Fibroblast of villous mesenchyme (primary cell): ENCODE measurements at regions not wholly inside any gene's neighbourhood (a gene's known extent, or its start where the extent isn't known, plus 50 kb on each side); places are given as distances from the start of the nearest gene placed in this dataset.

Experiments used
- DNase-seq: peaks from one replicate; pipeline ENCODE4 v3.0.0-alpha.2; 2010; ENCODE audit warnings: low read depth
- H3K4me3 ChIP-seq: 2 replicates; pipeline ENCODE4 v1.5.1; 2011; ENCODE audit warnings: low read depth, mild to moderate bottlenecking, low read length
- TF ChIP-seq, protein P1 (sequence below): IDR thresholded peaks from 2 replicates; pipeline ENCODE4 v1.5.1; 2012; ENCODE audit warnings: low read depth, mild to moderate bottlenecking, low read length; ENCODE audit not compliant: insufficient read depth

DNA sequence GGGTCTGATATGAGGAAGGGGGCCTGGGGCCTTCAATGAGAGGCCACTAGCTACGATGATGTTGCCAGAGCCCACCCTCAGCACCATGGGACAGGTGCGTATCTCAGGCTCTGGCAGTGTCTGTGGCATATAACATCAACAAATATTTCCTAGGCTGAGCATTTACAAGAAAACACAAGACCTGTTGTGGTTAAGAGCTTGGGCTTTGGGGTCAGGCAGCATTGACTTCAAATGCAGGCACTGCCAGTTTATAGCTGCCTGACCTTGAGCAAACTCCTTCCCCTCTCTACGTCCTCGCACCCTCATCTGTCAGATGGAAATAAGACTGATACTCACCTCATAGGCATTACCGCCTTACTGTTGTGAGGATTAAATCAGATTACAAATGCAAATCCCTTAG is 156.0 kb downstream of the KATNAL1 start:
- TF ChIP-seq, protein P1, sequence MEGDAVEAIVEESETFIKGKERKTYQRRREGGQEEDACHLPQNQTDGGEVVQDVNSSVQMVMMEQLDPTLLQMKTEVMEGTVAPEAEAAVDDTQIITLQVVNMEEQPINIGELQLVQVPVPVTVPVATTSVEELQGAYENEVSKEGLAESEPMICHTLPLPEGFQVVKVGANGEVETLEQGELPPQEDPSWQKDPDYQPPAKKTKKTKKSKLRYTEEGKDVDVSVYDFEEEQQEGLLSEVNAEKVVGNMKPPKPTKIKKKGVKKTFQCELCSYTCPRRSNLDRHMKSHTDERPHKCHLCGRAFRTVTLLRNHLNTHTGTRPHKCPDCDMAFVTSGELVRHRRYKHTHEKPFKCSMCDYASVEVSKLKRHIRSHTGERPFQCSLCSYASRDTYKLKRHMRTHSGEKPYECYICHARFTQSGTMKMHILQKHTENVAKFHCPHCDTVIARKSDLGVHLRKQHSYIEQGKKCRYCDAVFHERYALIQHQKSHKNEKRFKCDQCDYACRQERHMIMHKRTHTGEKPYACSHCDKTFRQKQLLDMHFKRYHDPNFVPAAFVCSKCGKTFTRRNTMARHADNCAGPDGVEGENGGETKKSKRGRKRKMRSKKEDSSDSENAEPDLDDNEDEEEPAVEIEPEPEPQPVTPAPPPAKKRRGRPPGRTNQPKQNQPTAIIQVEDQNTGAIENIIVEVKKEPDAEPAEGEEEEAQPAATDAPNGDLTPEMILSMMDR = no peak
- no peak overlapping the region for H3K4me3 ChIP-seq
- no peak for DNase-seq

DNA sequence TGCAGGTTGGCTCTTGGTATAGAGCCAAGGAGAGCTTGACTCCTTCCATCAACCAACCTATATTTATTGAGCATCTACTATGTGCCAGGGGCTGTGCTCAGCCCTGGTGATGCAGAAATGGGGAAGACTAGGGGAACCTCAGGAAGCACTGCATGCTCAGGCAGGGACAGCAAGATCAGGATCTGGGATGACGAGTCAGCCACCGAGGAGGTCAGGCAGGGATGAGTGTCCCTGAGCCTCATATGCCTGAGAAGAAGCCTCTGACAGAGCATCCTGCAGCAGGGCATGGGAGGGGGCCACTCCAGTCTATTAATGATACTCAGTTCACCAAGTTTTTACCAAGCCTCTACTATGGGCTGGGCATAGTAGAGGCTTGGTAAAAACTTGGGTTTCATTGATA is 158.1 kb downstream of the KATNAL1 start:
- TF ChIP-seq, protein P1 = no peak
- DNase-seq = no peak
- no peak overlapping the region for H3K4me3 ChIP-seq

DNA sequence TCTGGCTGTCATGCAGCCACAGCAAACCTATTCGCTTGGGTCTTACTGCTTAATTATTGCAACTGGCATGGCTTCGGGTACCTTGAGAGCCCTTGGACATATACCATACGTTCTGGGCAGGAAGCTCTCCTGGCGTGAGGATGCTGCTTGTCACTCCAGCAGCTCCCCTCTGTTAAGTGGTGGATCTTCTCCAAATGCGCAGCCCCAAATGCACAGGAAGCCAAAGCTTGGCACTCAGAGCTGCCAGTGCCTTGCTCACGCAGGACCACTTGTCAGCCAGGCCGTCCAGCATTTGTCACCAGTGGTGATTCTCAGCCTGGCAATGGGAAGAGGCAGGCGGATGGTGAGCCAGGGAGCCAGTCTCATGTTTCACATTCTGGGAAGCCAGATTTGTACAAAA is 158.6 kb downstream of the KATNAL1 start:
- no peak for DNase-seq
- TF ChIP-seq, protein P1 = no peak
- H3K4me3 ChIP-seq = no peak overlapping the region

DNA sequence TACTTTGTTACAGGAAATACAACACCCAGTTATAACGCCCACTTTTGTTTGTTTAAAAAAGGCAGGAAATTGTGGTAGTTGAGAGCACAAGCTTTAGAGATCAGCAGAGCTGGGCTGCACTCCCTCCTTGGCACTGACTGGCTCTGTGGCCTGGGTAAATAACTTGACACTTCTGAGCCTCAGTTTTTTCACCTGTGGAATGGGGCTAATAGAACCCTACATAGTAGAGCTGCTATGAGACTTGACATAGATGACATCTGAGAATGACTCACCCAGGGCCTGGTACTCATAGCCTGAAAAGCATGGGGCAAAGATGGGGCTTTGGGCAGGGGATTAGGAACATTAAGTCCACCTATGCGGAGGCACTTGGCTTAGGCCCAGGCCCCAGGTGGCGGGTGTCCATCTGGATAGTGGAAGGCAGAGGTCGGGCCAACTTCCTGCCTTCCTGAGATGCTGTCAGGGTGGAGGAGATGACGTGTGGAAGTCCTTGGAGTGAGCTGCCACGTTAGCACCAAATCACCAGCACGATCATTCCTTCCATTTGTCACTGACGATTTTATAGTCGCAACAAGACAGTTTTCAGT is 159.1 kb downstream of the KATNAL1 start:
- H3K4me3 ChIP-seq = no peak overlapping the region
- TF ChIP-seq, protein P1 = no peak
- DNase-seq = no peak

DNA sequence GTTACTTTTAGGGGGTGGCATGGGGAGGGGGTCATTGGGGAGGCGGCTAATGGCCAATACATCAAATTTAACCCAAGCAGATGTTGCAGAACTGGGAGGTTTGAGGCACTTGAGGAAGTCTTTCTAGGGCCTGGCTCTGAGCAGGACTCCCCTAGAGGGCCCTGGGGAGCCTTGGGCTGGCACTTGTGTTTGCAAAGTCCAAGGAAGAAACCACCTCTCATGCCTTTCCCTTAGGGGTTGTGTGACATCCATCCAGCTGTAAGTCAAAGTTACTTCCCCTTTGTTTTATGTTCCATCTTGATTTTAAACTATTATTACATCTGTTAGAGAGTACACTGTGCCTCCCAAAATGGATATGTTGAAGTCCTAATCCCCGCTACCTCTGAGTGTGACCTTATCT is 159.9 kb downstream of the KATNAL1 start:
- DNase-seq = no peak
- TF ChIP-seq, protein P1 = no peak
- no peak overlapping the region for H3K4me3 ChIP-seq

DNA sequence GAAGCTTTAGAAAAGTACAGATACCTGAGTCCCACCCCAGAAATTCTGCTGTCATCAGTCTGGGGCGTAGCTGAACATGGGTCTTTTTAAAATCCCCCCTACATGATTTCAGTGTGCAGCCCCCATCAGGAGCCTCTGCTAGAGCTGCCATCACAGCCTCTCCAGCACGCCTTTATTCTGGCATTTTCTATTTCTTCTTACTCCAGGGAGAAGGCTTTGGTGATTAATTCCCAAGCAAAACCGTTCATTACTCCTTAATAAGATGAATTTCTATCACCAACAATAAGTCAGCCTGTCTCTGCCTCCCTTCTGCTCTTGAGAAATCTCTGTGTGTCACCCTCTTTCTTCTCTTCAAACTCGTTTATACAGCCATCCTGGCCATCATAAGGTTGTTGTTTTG is 160.3 kb downstream of the KATNAL1 start:
- no peak for DNase-seq
- TF ChIP-seq, protein P1 = no peak
- H3K4me3 ChIP-seq = no peak overlapping the region

DNA sequence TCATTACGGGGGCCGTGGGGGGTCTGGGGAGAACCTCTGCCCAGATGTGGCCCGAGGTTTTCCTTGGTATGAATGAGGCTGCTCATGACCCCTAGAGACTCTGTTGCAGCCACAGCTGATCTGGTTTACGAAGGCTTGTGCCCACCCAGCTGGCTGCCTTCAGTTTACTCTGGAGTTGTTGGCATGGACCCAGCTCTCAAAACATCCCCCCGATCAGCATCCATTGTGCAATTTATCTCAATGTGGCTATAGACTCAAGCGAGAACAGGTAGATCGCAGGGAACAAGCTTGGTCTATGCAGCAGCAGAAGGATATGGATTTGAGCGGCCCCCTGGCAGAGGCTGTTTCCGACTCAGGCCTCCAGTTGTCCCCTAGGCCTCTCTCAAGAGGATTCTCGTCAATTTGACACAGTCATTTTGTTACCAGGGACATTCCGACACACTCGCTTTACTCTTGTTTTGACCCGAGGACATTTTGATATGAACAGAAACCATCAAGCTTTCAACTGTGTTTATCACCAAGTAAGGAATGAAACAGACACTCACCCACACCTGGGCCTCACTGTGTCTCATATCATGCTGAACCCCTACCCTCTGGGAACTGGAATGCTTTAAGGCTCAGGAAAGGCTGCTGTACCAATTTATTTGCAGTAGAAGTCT is 161.5 kb downstream of the KATNAL1 start:
- no peak overlapping the region for H3K4me3 ChIP-seq
- DNase-seq = no peak
- TF ChIP-seq, protein P1 = no peak
